HUES48 (cell line): ENCODE measurements at regions not wholly inside any gene's neighbourhood (a gene's known extent, or its start where the extent isn't known, plus 50 kb on each side); places are given as distances from the start of the nearest gene placed in this dataset.

Experiments used
- H3K27ac ChIP-seq: one replicate; pipeline ENCODE4 v1.7.0; 2013; ENCODE audit warnings: low read depth, low read length, inconsistent platforms
- H3K27me3 ChIP-seq: 2 replicates; pipeline ENCODE4 v1.6.1; 2013; ENCODE audit warnings: mild to moderate bottlenecking, low read length; ENCODE audit not compliant: control insufficient read depth, insufficient read depth
- H3K36me3 ChIP-seq: 2 replicates; pipeline ENCODE4 v1.6.1; 2013; ENCODE audit warnings: low read length; ENCODE audit not compliant: control insufficient read depth, insufficient read depth
- H3K4me1 ChIP-seq: 2 replicates; pipeline ENCODE4 v1.6.1; 2013; ENCODE audit warnings: mild to moderate bottlenecking, low read length; ENCODE audit not compliant: control insufficient read depth, insufficient read depth
- H3K4me3 ChIP-seq: 2 replicates; pipeline ENCODE4 v1.5.1; 2013; ENCODE audit warnings: mild to moderate bottlenecking, low read depth, low read length
- H3K9ac ChIP-seq: 2 replicates; pipeline ENCODE4 v1.6.1; 2013; ENCODE audit warnings: mild to moderate bottlenecking, low read depth, low read length, moderate library complexity
- H3K9me3 ChIP-seq: 2 replicates; pipeline ENCODE4 v1.6.1; 2013; ENCODE audit warnings: low read length; ENCODE audit not compliant: control insufficient read depth, insufficient read depth

- no peak overlapping the region for H3K9ac ChIP-seq
These were observed 168.6 kb upstream of the KLF3 start for GRCh38 chr4:38495446-38495845.

GRCh38 chr4:38497121-38497520 lies 166.9 kb upstream of the KLF3 start:
- no peak overlapping the region for H3K4me3 ChIP-seq
- peaks cover 7% of the 10 kb centered on the region for H3K4me1 ChIP-seq
- no peak overlapping the region for H3K9ac ChIP-seq
- H3K27ac ChIP-seq = no peak overlapping the region
- no peaks in the 10 kb centered on the region for H3K36me3 ChIP-seq
- no peaks in the 10 kb centered on the region for H3K9me3 ChIP-seq
- no peaks in the 10 kb centered on the region for H3K27me3 ChIP-seq

More at GRCh38 chr4:38495446-38495845, 168.6 kb upstream of the KLF3 start:
- Histone ChIP-seq H3K4me3 (no peak overlapping the region), H3K27ac (peak overlapping the region; percentile 63), H3K36me3 (no peaks in the 10 kb centered on the region), H3K27me3 (no peaks in the 10 kb centered on the region), H3K9me3 (no peaks in the 10 kb centered on the region), H3K4me1 (peaks cover 14% of the 10 kb centered on the region)

GRCh38 chr4:38499101-38499500 lies 164.9 kb upstream of the KLF3 start:
- Histone ChIP-seq H3K9me3 (no peaks in the 10 kb centered on the region), H3K4me1 (peaks cover 7% of the 10 kb centered on the region), H3K27ac (no peak overlapping the region), H3K36me3 (no peaks in the 10 kb centered on the region), H3K9ac (no peak overlapping the region), H3K4me3 (no peak overlapping the region), H3K27me3 (no peaks in the 10 kb centered on the region)

- H3K4me1 ChIP-seq = peaks cover 4% of the 10 kb centered on the region
- H3K27me3 ChIP-seq = no peaks in the 10 kb centered on the region
- no peak overlapping the region for H3K27ac ChIP-seq
- no peak overlapping the region for H3K9ac ChIP-seq
- no peak overlapping the region for H3K4me3 ChIP-seq
- no peaks in the 10 kb centered on the region for H3K36me3 ChIP-seq
- no peaks in the 10 kb centered on the region for H3K9me3 ChIP-seq
These were observed 163.6 kb upstream of the KLF3 start for GRCh38 chr4:38500433-38500832.

- no peaks in the 10 kb centered on the region for H3K4me1 ChIP-seq
- H3K27me3 ChIP-seq = no peaks in the 10 kb centered on the region
- H3K27ac ChIP-seq = no peak overlapping the region
- H3K36me3 ChIP-seq = no peaks in the 10 kb centered on the region
- H3K9me3 ChIP-seq = no peaks in the 10 kb centered on the region
- H3K9ac ChIP-seq = no peak overlapping the region
- no peak overlapping the region for H3K4me3 ChIP-seq
These were observed 162.3 kb upstream of the KLF3 start for GRCh38 chr4:38501698-38502097.

- Histone ChIP-seq H3K9ac (no peak overlapping the region), H3K27ac (no peak overlapping the region), H3K4me3 (no peak overlapping the region), H3K27me3 (no peaks in the 10 kb centered on the region), H3K9me3 (no peaks in the 10 kb centered on the region), H3K36me3 (no peaks in the 10 kb centered on the region), H3K4me1 (no peaks in the 10 kb centered on the region)
These were observed 160.2 kb upstream of the KLF3 start for GRCh38 chr4:38503689-38504395.

GRCh38 chr4:38504396-38504715 lies 159.6 kb upstream of the KLF3 start:
- H3K9ac ChIP-seq = no peak overlapping the region
- no peak overlapping the region for H3K4me3 ChIP-seq
- H3K27ac ChIP-seq = no peak overlapping the region
- H3K36me3 ChIP-seq = no peaks in the 10 kb centered on the region
- H3K9me3 ChIP-seq = no peaks in the 10 kb centered on the region
- no peaks in the 10 kb centered on the region for H3K27me3 ChIP-seq
- no peaks in the 10 kb centered on the region for H3K4me1 ChIP-seq

- H3K9me3 ChIP-seq = no peaks in the 10 kb centered on the region
- H3K27ac ChIP-seq = no peak overlapping the region
- H3K4me1 ChIP-seq = peaks cover 12% of the 10 kb centered on the region
- H3K4me3 ChIP-seq = no peak overlapping the region
- no peaks in the 10 kb centered on the region for H3K27me3 ChIP-seq
- no peaks in the 10 kb centered on the region for H3K36me3 ChIP-seq
- no peak overlapping the region for H3K9ac ChIP-seq
These were observed 154.4 kb upstream of the KLF3 start for GRCh38 chr4:38509551-38509950.

GRCh38 chr4:38510201-38510600 lies 153.8 kb upstream of the KLF3 start:
- no peaks in the 10 kb centered on the region for H3K9me3 ChIP-seq
- H3K9ac ChIP-seq = no peak overlapping the region
- no peaks in the 10 kb centered on the region for H3K27me3 ChIP-seq
- H3K36me3 ChIP-seq = no peaks in the 10 kb centered on the region
- H3K4me3 ChIP-seq = no peak overlapping the region
- no peak overlapping the region for H3K27ac ChIP-seq
- H3K4me1 ChIP-seq = peaks cover 12% of the 10 kb centered on the region

GRCh38 chr4:38511702-38512101 lies 152.3 kb upstream of the KLF3 start:
- Histone ChIP-seq H3K9ac (no peak overlapping the region), H3K36me3 (no peaks in the 10 kb centered on the region), H3K4me1 (peaks cover 12% of the 10 kb centered on the region), H3K27ac (no peak overlapping the region), H3K9me3 (no peaks in the 10 kb centered on the region), H3K27me3 (no peaks in the 10 kb centered on the region), H3K4me3 (no peak overlapping the region)

- Histone ChIP-seq H3K27ac (peak overlapping the region; percentile 77), H3K36me3 (no peaks in the 10 kb centered on the region), H3K9me3 (no peaks in the 10 kb centered on the region), H3K27me3 (no peaks in the 10 kb centered on the region), H3K9ac (no peak overlapping the region), H3K4me3 (no peak overlapping the region), H3K4me1 (peaks cover 20% of the 10 kb centered on the region)
These were observed 151.2 kb upstream of the KLF3 start for GRCh38 chr4:38512840-38513239.
